ENCODE measurements at regions not wholly inside any gene's neighbourhood (a gene's known extent, or its start where the extent isn't known, plus 50 kb on each side); places are given as distances from the start of the nearest gene placed in this dataset.
A peak's percentile ranks its signal among the peaks of the same experiment; 100 is the strongest.
"Not testable (repeated sequence)": the region's sequence is repeated elsewhere in the genome, so short reads cannot be mapped to it uniquely, and the experiment has no call there.

DNA sequence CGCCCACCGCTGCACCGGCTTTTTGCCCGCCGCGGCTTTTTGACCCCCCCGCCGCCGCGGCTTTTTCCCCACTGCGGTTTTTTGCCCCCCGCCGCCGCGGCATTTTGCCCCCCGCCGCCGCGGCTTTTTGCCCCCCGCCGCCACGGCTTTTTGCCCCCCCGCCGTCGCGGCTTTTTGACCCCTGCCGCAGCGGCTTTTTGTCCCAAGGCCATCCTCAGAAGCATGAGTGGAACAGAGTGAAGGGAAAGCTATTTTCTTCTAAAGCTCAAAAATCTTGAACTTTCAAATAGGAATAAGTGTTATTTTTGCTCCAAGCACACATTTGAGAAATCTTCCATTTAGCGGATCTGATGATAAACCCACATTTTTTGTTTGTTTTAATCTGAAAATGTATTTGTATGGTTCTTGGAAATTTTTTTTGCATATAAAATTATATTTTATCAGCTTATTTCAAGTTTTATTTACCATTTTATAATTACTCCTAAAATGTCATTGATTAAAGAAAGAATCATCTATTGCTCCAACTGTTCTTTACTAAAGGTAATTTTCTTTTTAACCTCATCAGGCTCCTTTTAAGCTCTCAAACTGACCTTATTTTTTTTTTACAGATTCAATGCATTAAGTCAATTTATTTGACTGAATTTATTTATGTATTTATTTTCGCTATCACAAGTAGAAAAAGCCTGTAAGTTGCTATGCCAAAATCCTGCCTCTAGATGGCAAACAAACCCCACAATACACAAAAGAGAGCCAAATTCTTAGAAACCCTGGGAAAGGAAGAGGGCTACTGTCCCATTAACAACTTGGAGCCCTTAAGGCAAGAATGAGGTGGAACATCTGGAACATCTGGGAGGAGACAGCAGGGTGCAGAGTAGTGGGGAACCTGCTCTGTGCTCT, 460.3 kb downstream of the ZNF33B start:
- peak; percentile 24 for DNase-seq

DNA sequence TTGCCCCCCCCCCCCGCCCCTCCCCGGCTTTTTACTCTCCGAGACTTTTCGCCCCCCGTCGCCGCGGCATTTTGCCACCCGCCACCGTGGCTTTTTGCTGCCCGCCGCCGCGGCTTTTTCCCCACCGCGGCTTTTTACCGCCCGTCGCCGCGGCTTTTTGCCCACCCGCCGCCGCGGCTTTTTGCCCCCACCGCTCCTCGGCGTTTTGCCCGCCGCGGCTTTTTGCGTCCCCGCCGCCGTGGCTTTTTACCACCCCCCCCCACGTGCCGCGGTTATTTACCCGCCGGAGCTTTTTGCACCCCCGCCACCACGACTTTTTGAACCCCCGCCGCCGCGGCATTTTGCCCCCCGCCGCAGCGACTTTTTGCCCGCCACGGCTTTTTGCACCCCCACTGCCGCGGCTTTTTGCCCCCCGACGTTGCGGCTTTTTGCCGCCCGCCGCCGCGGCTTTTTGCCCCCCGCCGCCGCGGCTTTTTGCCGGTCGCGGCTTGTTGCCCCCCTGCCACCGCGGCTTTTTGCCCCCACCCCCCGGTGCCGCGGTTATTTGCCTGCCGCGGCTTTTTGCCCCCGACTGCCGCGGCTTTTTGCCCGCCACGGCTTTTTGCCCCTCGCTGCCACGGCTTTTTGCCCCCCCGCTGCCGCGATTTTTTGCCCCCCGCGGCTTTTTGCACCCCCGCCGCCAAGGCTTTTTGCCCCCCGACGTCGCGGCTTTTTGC, 461.1 kb downstream of the ZNF33B start:
- DNase-seq: no peak

DNA sequence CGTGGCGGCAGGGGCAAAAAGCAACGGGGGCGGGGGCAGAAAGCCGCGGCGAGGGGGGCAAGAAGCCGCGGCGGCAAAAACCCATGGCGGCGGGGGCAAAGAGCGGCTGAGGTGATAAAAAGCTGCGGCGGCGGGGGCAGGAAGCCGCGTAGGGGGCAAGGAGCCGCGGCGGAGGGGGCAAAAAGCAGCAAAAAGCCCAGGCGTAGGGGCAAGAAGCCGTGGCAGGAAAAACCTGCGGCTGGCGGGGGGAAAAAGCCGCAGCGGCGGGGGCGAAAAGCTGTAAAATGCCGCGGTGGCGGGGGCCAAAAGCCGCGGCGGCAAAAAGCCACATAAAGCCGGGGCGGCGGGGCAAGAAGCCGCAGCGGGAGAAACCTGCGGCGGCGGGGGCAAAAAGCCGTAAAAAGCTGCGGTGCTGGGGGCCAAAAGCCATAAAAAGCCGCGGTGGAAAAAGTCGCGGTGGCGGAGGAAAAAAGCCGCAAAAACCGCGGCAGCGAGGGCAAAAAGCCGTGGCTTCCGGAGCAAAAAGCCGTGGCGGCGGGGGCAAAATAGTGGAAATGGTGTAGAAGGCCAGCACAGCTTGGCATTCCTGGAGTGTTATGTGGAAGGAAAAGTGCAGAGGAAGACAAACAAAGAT, 487.8 kb downstream of the ZNF33B start:
- no peak for DNase-seq

DNA sequence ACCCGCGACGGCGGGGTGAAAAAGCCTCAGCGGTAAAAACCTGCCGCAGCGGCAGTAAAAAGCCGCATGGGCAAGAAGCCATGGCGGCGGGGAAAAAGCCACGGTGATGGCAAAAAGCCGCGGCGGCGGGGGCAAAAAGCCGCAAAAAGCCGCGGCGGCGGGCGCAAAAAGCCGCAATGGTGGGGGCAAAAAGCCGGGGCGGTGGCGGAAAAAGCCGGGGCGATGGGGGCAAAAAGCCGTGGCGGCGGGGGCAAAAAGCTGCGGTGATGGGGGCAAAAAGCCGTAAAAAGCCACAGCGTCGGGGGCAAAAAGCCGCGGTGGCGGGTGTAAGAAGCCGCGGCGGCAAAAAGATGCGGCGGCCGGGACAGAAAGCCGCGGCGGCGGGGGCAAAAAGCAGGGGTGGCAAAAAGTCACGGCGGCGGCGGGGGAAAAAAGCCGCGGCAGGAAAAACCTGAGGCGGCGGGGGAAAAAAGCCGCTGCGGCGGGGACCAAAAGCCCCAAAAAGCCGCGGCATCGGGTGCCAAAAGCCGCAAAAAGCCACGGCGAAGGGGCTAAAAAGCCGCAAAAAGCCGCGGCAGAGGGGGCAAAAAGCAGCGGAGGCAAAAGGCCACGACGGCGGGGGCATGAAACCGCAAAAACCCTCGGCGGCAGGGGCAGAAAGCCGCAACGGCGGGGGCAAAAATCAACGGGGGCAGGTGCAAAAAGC, 488.5 kb downstream of the ZNF33B start:
- no peak for DNase-seq

DNA sequence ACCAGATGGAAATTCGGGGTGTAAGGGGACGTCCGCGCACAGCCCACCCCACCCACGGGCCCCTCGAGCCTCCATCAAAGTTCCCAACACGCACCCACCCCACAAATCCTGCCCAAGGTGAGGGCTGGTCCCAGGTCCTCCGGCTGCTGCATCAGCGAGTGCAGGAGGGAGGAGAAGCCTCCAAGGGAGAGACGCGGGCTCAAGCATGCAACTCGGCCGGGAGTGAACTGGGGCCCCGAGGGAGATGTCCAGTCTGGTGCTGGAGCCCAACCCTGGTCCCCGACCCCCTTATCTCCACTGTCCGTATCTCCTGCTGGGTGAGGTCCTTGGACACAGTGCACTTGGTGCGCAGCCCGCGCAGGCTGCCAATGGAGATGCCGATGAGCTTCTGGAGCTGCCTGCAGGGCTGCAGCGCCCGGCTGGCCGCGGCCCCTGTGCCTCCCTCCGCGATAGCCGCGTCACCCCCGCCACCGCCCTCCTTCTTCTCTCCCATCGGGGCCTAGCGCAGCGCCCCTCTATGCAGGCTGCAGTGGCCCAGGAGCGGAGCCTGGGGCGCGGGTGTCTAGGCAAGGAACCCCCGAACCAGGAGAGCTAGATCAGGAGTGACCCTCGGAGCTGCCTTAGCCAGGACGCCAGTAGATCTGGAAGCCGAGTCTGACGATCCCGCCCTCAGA, 489.2 kb downstream of the ZNF33B start:
- no peak for DNase-seq

DNA sequence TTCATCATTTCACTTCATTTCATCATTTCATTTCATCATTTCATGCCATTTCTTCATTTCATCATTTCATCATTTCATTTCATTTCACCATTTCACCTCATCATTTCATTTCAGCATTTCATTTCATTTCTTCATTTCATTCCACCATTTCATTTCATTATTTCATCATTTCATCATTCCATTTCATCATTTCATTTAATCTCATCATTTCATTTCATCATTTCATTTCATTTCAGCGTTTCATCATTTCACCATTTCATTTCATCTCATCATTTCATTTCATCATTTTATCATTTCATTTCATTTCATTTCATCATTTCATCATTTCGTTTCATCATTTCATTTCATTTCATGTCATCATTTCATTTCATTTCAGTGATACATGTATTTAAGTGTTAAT, 492.2 kb downstream of the ZNF33B start:
- DNase-seq: not testable (repeated sequence)

DNA sequence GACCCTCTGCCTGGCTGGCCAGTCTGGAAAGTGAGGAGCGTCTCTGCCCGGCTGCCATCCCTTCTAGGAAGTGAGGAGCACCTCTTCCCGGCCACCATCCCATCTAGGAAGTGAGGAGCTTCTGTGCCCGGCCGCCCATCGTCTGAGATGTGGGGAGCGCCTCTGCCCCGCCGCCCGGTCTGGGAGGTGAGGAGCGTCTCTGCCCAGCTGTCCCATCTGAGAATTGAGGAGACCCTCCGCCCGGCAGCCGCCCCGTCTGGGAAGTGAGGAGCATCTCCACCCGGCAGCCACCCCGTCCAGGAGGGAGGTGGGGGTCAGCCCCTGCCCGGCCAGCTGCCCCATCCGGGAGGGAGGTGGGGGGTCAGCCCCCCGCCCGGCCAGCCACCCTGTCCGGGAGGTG, 500.3 kb downstream of the ZNF33B start:
- DNase-seq: not testable (repeated sequence)

DNA sequence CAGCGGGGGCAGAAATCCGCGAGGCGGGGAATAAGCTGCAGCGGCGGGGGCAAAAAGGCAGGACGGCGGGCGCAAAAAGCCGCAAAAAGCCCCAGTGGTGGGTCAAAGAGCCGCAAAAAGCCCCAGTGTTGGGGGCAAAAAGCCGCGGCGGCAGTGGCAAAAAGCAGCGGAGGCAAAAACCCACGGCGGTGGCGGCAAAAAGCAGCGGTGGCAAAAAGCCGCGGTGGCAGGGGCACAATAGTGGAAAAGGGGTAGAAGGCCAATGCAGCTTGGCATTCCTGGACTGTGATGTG, 525.3 kb downstream of the ZNF33B start:
- no peak for DNase-seq

DNA sequence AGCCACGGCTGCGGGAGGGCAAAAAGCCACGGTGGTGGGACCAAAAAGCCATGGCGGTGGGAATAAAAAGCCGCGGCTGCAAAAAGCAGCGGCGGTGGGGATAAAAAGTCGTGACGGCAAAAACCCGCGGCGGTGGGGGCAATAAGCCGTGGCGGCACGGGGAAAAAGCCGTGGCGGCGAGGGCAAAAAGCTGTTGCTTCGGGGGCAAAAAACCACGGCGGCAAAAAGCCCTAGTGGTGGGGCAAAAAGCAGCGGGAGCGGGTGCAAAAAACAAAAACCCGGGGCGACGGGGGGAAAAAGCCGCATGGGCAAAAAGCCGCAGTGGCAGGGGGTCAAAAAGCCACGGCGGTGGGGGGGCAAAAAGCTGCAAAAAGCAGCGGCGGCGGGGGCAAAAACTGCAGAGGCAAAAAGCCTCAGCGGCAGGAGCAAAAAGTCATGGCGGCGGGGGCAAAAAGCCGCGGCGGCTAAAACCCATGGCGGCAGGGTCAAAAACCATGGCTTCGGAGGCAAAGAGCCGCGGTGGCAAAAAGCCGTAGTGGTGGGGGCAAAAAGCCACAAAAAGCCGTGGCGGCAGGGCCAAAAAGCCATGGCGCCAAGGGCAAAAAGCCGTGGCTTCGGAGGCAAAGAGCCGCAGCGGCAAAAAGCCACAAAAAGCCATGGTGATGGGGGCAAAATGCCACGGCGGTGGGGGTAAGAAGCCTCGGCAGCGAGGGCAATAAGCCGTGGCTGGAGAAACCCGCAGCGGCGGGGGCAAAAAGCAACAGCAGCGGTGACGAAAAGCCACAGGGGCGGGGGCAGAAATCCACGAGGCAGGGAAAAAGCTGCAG, 525.8 kb downstream of the ZNF33B start:
- DNase-seq: no peak

DNA sequence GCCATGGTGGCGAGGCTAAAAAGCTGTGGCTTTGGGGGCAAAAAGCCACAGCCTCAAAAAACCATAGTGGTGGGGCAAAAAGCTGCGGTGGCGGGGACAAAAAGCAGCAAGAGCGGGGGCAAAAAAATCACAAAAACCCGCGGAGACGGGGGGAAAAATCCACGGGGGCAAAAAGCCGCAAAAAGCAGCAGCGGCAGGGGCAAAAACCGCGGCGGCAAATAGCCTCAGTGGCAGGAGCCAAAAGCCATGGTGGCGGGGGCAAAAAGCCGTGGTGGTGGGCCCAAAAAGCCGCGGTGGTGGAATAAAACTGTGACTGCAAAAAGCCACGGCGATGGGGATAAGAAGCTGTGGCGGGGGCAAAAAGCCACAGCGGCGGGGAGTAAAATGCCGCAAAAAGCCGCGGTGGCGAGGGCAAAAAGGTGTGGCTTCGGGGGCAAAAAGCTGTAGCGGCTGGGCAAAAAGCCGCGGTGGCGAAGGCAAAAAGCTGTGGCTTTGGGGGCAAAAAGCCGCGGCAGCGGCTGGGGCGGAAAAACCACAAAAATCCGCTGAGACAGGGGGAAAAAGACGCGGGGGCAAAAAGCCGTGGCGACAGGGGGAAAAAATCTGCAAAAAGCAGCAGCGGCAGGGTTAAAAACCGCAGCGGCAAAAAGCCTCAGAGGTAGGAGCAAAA, 526.6 kb downstream of the ZNF33B start:
- DNase-seq: no peak

DNA sequence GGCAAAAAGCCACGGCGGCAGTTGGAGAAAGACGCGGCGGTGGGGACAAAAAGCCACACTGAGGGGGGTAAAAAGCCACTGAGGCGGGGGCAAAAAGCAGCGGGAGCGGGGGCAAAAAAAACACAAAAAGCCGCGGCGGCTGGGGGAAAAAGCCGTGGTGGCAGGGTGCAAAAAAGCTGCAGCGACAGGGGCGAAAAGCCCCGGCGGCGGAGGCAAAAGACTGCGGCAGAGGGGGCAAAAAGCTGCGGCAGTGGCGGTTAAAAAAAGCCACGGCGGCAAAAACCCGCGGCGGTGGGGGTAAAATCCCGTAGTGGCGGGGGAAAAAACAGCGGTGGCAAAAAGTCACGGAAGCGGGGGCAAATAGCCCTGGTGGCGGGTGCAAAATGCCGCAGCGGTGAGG, 527.3 kb downstream of the ZNF33B start:
- DNase-seq: no peak
